ENCODE measurements at regions not wholly inside any gene's neighbourhood (a gene's known extent, or its start where the extent isn't known, plus 50 kb on each side); places are given as distances from the start of the nearest gene placed in this dataset.

DNA sequence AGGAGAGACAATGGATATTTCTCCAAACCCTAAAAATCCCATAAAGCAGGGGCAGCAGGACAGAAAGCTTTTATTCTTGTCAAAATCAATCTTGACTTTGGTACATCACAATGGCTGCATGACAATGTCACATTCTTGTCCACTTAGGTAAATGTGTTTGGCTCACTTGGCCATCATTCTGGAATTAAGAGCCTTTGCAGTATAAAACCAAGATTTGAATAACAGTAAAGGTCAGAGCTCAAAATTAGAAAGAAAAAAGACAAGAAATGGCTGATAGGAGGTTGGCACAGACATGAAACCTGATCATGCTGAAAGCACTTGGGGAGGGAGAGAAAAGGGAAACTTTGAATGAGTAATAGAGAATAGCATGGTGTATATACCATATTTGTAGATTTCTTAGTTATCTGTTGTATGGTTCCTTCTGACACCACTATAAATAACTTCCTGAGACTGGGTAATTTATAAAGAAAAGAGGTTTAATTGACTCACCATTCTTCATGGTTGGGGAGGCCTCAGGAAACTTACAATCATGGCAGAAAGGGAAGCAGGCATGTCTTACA, 158.5 kb upstream of the SGO1 start:
- H3K9me3 ChIP-seq: no peaks in the 10 kb centered on the region
- H3K27me3 ChIP-seq: no peaks in the 10 kb centered on the region
- DNase-seq (ENCODE audit: extremely low spot score in 2 of 2): no peak
- no peaks in the 10 kb centered on the region for H3K36me3 ChIP-seq
- intact Hi-C loops (cut with DNase I): no loop called here
- no peaks in the 10 kb centered on the region for H3K4me1 ChIP-seq
- no peak overlapping the region for H3K27ac ChIP-seq
- TF ChIP-seq, protein P1, sequence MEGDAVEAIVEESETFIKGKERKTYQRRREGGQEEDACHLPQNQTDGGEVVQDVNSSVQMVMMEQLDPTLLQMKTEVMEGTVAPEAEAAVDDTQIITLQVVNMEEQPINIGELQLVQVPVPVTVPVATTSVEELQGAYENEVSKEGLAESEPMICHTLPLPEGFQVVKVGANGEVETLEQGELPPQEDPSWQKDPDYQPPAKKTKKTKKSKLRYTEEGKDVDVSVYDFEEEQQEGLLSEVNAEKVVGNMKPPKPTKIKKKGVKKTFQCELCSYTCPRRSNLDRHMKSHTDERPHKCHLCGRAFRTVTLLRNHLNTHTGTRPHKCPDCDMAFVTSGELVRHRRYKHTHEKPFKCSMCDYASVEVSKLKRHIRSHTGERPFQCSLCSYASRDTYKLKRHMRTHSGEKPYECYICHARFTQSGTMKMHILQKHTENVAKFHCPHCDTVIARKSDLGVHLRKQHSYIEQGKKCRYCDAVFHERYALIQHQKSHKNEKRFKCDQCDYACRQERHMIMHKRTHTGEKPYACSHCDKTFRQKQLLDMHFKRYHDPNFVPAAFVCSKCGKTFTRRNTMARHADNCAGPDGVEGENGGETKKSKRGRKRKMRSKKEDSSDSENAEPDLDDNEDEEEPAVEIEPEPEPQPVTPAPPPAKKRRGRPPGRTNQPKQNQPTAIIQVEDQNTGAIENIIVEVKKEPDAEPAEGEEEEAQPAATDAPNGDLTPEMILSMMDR (IDR thresholded peaks at IDR 0.05): no peak
- TF ChIP-seq POLR2A (IDR thresholded peaks at IDR 0.05) (no peak), POLR2AphosphoS5 (IDR thresholded peaks at IDR 0.05; ENCODE audit: insufficient read depth in 1 of 2, low read depth in 1 of 2) (no peak)
- no peak overlapping the region for H3K4me3 ChIP-seq

DNA sequence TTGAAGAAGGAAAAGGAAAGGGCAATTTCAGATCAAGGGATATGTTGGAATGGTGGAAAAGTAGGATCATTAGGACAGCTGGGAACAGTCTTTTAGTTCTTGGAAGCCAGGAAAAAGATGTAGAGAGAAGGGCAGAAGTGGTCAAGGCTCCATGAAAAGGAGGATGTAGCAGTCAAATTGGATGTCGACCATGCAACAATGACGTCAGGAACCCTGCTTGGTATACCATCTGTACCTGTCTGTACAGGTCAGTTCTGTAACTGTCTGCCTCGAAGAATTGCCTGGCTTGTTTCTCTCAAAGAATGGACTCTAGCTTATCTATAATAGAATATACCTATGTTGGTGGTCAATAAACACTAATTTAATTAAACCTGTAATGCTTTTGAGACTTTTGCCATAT, 157.8 kb upstream of the SGO1 start:
- H3K27me3 ChIP-seq: no peaks in the 10 kb centered on the region
- H3K27ac ChIP-seq: no peak overlapping the region
- intact Hi-C loops (cut with DNase I): no loop called here
- TF ChIP-seq, protein P1 (IDR thresholded peaks at IDR 0.05): no peak
- TF ChIP-seq POLR2AphosphoS5 (IDR thresholded peaks at IDR 0.05; ENCODE audit: insufficient read depth in 1 of 2, low read depth in 1 of 2) (no peak), POLR2A (IDR thresholded peaks at IDR 0.05) (no peak)
- no peaks in the 10 kb centered on the region for H3K4me1 ChIP-seq
- H3K9me3 ChIP-seq: no peaks in the 10 kb centered on the region
- H3K36me3 ChIP-seq: no peaks in the 10 kb centered on the region
- H3K4me3 ChIP-seq: no peak overlapping the region
- DNase-seq (ENCODE audit: extremely low spot score in 2 of 2): no peak

DNA sequence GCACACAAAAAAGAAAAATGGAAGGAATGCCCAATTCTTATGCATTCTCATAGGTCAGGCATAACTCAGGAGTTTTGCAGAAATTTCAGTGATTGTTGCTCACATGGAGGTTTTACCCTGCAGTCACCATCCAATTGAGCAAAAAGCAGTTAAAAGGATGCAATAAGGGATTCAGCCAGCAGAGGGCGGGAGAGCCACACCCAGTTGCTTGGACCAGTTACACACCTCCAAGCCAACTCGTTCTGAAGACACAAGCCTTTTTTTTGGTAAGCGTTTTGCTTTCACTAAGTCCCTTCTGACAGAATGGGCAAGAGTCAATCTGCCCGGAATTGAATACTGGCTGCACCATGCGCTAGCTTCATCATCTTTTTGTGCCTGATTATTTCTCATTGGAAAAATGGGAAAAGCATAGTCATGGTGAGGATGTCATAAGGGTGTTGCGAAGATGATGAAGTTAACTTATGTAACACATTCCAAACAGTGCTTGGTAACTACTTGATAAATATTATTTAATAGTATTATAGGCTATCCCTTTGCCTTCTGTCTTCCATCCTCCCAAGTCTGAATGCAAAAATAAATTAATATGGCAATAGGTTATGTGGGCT, 154.4 kb upstream of the SGO1 start:
- H3K4me3 ChIP-seq: no peak overlapping the region
- intact Hi-C loops (cut with DNase I): no loop called here
- no peaks in the 10 kb centered on the region for H3K36me3 ChIP-seq
- no peak for DNase-seq (ENCODE audit: extremely low spot score in 2 of 2)
- H3K4me1 ChIP-seq: no peaks in the 10 kb centered on the region
- no peaks in the 10 kb centered on the region for H3K27me3 ChIP-seq
- no peaks in the 10 kb centered on the region for H3K9me3 ChIP-seq
- no peak for TF ChIP-seq POLR2A (IDR thresholded peaks at IDR 0.05)
- TF ChIP-seq, protein P1 (IDR thresholded peaks at IDR 0.05): peak; percentile 41 to 84 (median 72)
- TF ChIP-seq POLR2AphosphoS5 (IDR thresholded peaks at IDR 0.05; ENCODE audit: insufficient read depth in 1 of 2, low read depth in 1 of 2): no peak
- no peak overlapping the region for H3K27ac ChIP-seq

DNA sequence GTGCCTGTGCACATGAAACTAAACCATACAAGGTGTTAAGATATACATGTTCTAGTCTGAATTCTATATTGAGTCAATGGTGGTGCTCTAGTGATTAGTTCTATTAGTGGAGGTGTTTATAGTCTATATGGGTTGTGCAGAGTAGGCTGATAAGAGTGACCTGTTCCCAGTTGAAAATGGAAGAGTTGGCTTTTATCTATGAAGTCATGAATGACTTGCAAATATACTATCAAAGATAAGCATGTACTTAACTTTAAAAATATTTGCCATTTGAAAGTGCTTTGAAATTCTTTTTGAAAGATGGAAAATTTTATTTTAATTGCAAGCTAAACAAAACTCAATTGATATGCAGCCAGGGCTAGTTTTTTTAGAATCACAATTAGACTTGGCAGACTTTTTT, 150.6 kb upstream of the SGO1 start:
- Histone ChIP-seq H3K27ac (no peak overlapping the region), H3K36me3 (no peaks in the 10 kb centered on the region), H3K4me1 (no peaks in the 10 kb centered on the region), H3K27me3 (no peaks in the 10 kb centered on the region), H3K4me3 (no peak overlapping the region), H3K9me3 (no peaks in the 10 kb centered on the region)
- intact Hi-C loops (cut with DNase I): no loop called here
- DNase-seq (ENCODE audit: extremely low spot score in 2 of 2): no peak
- TF ChIP-seq, protein P1 (IDR thresholded peaks at IDR 0.05): no peak
- no peak for TF ChIP-seq POLR2A (IDR thresholded peaks at IDR 0.05)

DNA sequence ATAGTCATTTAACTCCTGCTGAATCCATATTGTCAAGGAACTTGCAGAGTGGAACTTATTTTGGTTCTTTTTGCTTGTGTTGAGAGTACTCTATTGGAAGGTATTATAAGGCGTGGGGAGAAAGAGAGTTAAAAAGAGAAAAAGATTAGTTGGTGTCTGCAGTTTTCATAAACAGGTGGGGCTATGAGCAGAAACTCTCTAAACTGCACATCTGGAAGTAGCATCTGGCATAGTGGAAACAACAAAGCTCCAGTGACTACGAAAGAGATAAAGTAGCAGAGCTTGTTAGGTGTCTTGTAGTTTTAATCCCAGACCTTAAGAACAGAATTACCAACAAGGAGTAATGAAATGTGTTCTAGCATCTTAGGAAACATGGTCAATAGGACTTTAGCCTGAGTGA, 148.8 kb upstream of the SGO1 start:
- TF ChIP-seq, protein P1 (IDR thresholded peaks at IDR 0.05): no peak
- TF ChIP-seq POLR2AphosphoS5 (IDR thresholded peaks at IDR 0.05; ENCODE audit: insufficient read depth in 1 of 2, low read depth in 1 of 2) (no peak), POLR2A (IDR thresholded peaks at IDR 0.05) (no peak)
- Histone ChIP-seq H3K36me3 (no peaks in the 10 kb centered on the region), H3K4me3 (no peak overlapping the region), H3K4me1 (no peaks in the 10 kb centered on the region), H3K9me3 (no peaks in the 10 kb centered on the region), H3K27me3 (no peaks in the 10 kb centered on the region), H3K27ac (no peak overlapping the region)
- intact Hi-C loops (cut with DNase I): no loop called here
- no peak for DNase-seq (ENCODE audit: extremely low spot score in 2 of 2)

Data from vagina (tissue), 2 donors.